ENCODE measurements at regions not wholly inside any gene's neighbourhood (a gene's known extent, or its start where the extent isn't known, plus 50 kb on each side); places are given as distances from the start of the nearest gene placed in this dataset.
"Not testable (repeated sequence)": the region's sequence is repeated elsewhere in the genome, so short reads cannot be mapped to it uniquely, and the experiment has no call there.

GRCh38 chr15:20346082-20346805, 195.4 kb downstream of the GOLGA6L6 start:
- DNase-seq (ENCODE audit: low read depth) = no peak
- POLR2A ChIA-PET = no interaction called here
- no peaks in the 10 kb centered on the region for H3K27me3 ChIP-seq (ENCODE audit: control insufficient read depth, insufficient read depth, low read length)
- H3K36me3 ChIP-seq (ENCODE audit: control insufficient read depth, insufficient read depth, low read length) = no peaks in the 10 kb centered on the region
- H3K4me3 ChIP-seq (ENCODE audit: low read depth, low read length) = no peak overlapping the region
- no peak for TF ChIP-seq CTCF (IDR thresholded peaks at IDR 0.05; ENCODE audit: insufficient read depth, low read depth, low read length)
- CTCF ChIA-PET = no interaction called here

DNA sequence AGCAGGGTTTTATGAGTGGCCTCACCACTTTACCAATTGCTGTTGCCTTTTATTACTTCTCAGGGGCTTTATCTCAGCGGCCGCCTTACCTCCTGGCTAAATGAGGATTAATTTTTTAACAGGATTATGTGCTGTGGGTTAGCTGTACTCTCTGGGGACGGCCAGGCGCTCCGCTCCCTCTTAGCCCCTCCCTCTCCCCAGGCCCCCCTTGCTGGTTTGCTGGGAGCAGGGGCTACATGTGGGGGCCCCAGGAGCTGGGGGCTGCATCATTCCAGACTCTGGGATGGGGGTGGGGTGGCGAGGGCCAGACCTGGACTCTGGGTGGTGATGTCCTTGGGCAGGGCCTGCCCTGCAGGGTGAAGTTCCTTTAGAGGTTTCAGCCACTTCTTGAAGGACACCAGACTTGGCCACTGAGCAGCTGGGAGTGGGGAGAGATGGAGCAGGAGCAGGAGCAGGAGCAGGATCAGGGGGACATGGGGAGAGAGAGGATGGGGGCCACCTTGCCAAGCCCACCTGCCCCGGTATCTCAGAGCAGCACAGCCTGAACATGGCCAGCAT, 196.1 kb downstream of the GOLGA6L6 start:
- Histone ChIP-seq H3K36me3 (ENCODE audit: control insufficient read depth, insufficient read depth, low read length) (no peaks in the 10 kb centered on the region), H3K27me3 (ENCODE audit: control insufficient read depth, insufficient read depth, low read length) (no peaks in the 10 kb centered on the region), H3K4me3 (ENCODE audit: low read depth, low read length) (no peak overlapping the region)
- no peak for DNase-seq (ENCODE audit: low read depth)
- ChIA-PET CTCF (no interaction called here), POLR2A (no interaction called here)
- TF ChIP-seq CTCF (IDR thresholded peaks at IDR 0.05; ENCODE audit: insufficient read depth, low read depth, low read length) = no peak

DNA sequence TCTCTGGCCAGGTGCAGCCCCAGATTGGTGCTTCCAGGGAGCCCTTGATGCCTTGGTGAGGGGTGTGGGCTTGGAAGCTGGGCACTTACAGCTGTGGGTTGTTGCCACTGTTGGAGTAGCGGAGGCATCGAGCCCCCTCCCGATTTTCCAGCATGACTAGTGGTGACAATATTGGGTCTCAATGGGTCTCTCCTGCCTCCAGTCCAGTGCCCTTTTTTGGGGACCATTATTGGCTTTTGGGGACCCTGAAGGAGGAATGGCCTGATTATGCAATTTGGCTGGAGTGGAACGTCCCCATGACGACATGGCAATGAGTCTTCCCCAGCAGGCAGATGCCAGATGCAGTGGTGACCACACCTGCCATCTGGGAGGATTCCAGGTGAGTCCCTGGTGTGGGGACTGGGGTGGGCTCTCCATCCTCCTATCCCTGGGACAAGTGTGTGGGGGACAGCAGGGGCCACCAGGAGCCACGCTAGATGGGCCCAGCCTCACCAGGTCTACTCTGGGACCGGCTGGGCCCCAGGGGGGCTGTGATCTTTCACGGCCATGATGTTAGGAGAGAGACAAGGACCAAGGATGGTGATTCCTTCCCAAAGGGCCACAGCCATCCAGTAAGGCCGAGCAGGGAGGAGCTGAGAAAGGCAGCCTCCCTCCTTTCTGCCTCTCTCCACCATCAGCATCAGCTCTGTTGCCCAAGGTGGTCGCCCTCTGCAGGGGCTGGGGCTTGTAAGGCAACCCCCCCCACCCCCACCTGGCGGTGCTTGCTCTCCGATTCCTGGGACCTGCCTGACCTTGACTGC, 196.8 kb downstream of the GOLGA6L6 start:
- Histone ChIP-seq H3K27me3 (ENCODE audit: control insufficient read depth, insufficient read depth, low read length) (no peaks in the 10 kb centered on the region), H3K4me3 (ENCODE audit: low read depth, low read length) (no peak overlapping the region), H3K36me3 (ENCODE audit: control insufficient read depth, insufficient read depth, low read length) (no peaks in the 10 kb centered on the region)
- no peak for DNase-seq (ENCODE audit: low read depth)
- no peak for TF ChIP-seq CTCF (IDR thresholded peaks at IDR 0.05; ENCODE audit: insufficient read depth, low read depth, low read length)
- POLR2A ChIA-PET = no interaction called here
- CTCF ChIA-PET = no interaction called here

- POLR2A ChIA-PET; CTCF ChIA-PET; H3K36me3 ChIP-seq (ENCODE audit: control insufficient read depth, insufficient read depth, low read length); H3K4me3 ChIP-seq (ENCODE audit: low read depth, low read length); DNase-seq (ENCODE audit: low read depth); H3K27me3 ChIP-seq (ENCODE audit: control insufficient read depth, insufficient read depth, low read length): not testable (repeated sequence)
Measured at GRCh38 chr15:20343395-20344211, 198.0 kb downstream of the GOLGA6L6 start.

DNA sequence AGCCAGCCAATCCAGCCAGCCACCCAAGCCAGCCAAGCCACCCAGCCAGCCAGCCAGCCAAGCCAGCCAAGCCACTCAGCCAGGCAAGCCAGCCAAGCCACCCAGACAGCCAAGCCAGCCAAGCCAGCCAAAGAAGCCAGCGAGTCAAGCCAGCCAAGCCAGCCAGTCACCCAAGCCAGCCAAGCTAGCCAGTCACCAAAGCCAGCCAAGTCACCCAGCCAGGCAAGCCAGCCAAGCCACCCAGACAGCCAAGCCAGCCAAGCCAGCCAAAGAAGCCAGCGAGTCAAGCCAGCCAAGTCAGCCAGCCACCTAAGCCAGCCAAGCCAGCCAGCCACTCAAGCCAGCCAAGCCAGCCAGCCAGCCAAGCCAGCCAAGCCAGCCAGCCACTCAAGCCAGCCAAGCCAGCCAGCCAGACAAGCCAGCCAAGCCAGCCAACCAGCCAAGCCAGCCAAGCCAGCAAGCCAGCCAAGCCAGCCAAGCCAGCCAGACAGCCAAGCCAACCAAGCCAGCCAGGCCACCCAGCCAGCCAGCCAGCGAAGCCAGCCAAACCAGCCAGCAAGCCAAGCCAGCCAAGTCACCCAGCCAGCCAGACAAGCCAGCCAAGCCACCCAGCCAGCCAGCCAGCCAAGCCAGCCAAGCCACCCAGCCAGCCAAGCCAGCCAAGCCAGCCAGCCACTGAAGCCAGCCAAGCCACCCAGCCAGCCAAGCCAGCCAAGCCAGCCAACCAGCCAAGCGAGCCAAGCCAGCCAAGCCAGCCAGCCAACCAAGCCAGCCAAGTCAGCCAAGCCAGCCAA, 198.8 kb downstream of the GOLGA6L6 start:
- H3K4me3 ChIP-seq (ENCODE audit: low read depth, low read length); POLR2A ChIA-PET; H3K36me3 ChIP-seq (ENCODE audit: control insufficient read depth, insufficient read depth, low read length); DNase-seq (ENCODE audit: low read depth); H3K27me3 ChIP-seq (ENCODE audit: control insufficient read depth, insufficient read depth, low read length); CTCF ChIA-PET: not testable (repeated sequence)

Data from BJ (cell line).